ENCODE measurements at regions not wholly inside any gene's neighbourhood (a gene's known extent, or its start where the extent isn't known, plus 50 kb on each side); places are given as distances from the start of the nearest gene placed in this dataset.
"Not testable (repeated sequence)": the region's sequence is repeated elsewhere in the genome, so short reads cannot be mapped to it uniquely, and the experiment has no call there.

DNA sequence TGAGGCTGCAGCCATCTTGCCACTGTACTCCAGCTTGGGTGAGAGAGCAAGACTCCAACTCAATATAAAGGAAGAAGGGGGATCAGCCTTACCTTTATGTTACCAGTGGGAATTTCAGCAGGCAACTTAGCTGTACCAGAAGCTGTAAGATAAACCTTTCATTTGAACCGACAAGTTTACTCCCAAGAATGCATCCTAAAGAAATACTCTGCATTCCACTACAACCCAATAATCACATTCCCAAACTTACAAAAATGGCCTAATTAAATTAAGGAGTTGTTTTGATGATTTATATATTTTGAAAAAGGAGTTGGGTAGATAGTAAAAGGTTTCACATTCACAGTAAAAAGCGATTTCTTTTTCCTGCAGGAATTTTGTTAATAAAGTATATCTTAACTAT lies 241.4 kb downstream of the TTC8 start:
- DNase-seq (ENCODE audit: low read depth in 2 of 2) = no peak

DNA sequence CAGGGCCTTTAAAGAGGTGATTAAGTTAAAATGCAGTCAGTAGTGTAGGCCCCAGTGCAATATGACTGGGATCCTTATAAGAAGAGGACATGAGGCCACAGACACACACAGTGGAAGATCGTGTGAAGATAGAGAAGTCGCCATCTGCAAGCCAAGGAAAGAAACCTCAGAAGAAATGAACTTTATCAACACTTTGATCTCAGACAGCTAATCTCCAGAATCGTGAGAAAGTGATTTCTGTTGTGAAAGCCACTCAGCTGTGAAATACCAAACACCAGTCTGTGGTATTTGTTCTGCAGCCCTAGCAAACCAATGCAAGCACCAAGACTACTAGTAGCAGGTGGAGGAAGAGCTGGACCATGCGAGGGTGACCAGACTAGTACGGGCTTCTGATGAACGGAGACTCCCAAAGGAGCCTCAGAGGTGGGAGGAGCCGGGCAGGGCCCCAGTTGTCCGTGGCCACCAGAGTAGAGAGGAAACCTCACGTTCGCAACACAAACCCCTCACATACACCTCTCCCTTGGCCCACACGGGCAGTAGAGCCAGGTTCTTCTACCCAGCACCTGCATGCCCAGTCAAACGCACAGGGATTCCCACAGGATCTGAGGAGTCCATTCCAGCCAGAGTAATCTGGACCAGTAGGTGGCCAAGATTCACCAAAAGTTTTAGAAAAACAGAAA lies 243.0 kb downstream of the TTC8 start:
- no peak for DNase-seq (ENCODE audit: low read depth in 2 of 2)

DNA sequence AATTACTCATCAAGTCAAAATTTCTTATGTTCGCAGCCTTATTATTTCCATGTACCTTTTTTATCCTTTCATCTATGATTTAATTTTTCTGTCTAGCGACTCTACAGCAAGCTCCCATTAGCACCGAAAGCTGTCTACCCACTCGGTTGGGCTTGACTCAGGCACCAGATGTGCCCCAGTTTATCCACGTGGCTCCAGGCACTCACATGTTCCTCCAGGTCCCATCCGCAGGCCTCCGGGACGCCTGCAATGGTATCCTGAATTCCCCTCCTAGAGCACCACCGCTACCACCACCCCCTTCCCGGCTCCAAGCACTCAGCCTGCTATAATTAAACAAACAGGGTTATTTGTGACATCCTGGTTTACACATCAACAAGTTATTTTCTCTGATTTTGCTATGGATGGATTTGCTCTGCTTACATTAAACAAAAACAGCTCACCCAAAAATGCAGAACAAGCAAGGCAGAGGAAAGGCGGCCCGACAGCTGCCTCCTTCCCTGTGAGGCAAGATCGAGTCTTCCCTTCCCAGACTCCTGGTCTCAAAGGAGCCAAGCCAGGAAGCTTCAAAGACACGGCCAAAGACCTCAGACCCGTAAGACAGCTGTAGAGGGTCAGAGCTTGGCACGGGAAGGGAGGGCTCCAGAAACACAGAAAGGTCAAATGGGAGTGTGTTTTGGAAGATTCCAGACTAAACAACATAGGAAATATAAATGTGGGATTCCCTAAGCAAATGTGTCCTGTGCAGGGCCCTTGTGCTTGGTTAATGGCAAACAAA lies 253.8 kb downstream of the TTC8 start:
- no peak for DNase-seq (ENCODE audit: low read depth in 2 of 2)

DNA sequence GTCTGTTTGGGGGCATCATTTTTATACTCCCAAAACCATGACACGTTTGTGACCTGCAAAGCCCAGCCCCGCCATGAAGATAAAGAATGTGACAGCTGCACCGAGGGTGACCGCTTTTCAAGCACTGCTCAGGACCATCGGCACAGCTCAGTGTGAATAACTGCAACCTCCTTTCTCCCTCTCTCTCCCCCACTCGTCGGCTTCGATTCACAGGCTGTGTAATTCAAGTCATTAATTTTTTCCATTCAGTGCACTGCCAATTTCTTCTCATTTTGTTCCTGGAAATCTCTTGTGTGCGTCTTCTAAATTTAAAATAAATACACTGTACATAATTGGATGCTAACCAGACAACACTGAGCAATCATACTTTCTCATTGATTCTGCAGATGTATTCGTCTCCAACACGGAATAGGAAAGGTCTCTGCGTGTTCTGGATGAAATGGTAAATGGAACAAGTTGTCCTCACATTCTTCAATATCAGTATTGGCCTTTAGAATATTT lies 260.8 kb downstream of the TTC8 start:
- no peak for DNase-seq (ENCODE audit: low read depth in 2 of 2)

DNA sequence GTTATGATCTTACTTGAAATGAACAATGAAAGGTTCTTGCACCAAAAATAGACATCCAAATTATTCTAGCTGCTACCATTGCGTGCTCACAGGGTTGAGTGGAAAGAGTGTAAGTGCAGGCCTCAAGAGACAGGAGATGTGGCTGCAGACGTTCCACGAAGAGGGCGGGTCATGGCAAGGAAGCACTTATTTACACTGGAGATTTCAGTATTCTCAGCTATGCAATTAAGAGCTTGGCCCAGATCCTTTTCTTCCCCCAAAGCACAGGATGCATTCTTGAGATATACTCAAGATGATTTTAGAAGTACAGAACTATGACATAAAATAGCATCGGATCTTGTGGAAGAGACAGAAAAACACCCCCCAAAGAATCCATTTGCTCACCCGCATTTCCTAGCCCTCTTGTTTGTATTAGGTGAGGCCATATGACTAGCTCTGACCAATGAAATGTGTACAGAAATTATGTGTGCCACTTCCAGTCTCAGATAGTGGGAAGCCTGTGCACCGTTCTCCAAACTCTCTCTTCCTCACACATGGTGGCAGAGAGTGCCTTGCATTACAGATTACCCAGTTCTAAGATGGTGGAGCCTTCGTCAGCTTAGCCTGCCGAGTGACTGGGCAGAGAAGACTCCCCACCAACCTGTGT lies 261.4 kb downstream of the TTC8 start:
- DNase-seq (ENCODE audit: low read depth in 2 of 2) = peak in 1 of 2 experiments; percentile 15

DNA sequence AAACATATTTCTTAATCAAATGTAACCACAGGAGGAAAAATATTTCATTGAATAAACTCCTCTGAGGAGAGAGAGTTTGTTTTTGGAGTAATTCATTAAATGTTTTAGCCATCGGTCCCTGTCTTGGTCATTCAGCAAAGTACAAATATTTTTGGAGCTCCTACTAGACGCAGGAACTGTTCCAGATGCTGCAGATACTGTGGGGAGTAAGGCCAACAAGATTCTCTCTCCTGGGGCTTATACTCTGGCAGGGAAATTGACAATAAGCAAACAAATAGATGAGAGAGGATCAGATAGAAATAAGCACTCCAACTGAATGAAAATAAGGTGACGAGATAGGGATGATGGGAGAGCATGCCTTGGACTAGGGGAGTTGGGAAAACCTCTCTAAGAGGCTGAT lies 264.1 kb downstream of the TTC8 start:
- DNase-seq (ENCODE audit: low read depth in 2 of 2) = no peak

DNA sequence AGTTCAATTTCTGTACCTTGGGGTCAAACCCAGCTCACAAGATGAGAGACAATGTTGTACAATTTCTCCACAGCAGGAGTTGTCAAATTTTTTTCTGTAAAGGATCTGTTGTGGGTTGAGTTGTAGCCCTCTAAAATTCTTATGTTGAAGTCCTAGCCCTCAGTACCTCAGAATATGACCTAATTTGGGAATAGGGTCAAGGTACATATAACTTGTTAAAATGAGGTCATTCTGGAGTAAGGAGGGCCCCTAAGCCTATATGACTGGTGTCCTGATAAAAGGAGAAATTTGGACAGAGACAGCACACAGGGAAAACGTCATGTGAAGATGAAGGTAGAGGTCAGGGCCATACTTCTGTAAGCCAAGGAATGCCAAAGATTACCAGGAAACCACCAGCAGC lies 264.9 kb downstream of the TTC8 start:
- DNase-seq (ENCODE audit: low read depth in 2 of 2) = no peak

DNA sequence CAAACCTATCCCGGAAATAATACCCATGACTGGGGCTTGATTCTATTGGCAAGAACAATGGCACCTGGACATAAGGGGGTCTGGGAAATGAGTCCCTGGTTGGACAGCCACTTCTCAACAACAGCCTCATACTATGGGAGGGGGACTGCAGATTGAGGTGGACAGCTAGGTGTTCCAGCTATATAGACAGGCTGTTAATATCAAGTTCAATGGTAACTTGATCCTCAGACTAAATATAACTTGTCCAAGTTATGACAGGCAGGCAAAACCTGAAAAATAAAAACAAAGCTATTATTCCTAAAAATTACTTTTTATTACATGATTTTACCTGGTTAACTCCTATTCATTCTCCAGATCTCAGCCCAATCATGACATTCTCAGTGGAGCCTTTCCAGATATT lies 267.3 kb downstream of the TTC8 start:
- DNase-seq (ENCODE audit: low read depth in 2 of 2) = no peak

DNA sequence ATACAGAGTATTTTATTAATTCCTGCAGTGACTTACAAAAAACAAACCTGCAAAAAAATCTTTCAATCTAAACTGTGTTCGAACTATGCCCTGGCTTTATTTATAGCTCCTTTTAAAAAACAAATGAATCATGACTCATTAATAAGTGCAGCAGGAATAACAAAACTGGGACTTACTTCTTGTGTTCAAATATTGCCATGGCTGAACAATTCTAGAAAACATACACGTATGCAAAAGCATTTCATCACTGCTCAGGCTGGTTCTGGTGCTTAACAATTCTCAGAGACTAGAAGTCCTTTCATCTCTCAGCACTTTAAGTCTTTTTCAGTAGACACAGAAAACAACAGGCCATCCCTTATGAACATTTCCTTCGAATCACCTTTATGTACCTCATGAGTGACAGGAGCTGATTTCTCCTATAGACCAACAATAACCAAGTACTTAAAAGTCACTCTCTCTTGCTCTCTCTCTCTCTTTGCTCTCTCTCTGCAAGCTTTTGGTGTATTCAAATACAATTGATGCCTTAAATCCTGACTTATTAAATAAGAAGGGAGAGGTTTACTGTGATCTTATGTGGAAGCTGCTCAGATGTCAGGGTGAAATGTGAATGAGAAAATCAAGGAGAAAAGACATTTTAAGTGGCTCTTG lies 268.8 kb downstream of the TTC8 start:
- DNase-seq (ENCODE audit: low read depth in 2 of 2) = no peak

DNA sequence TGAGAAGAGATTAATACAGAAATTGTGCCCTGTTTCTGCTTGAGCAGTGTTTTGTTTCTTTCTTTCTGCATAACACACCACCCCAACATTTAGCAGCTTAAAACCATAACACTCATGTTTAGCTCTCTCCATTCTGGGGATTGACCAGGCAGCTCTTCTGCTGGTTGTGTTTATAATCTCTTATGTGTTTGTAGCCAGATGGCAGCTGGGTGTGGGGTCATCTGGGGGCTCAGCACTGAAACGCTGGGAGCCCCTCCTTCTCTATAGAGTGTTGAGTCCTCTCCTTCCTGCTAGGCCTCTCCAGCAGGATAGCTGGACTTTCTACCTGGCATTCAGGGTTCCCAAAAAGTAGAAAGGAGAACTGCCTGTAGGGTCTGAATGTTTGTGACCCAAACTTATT lies 270.6 kb downstream of the TTC8 start:
- DNase-seq (ENCODE audit: low read depth in 2 of 2) = no peak

DNA sequence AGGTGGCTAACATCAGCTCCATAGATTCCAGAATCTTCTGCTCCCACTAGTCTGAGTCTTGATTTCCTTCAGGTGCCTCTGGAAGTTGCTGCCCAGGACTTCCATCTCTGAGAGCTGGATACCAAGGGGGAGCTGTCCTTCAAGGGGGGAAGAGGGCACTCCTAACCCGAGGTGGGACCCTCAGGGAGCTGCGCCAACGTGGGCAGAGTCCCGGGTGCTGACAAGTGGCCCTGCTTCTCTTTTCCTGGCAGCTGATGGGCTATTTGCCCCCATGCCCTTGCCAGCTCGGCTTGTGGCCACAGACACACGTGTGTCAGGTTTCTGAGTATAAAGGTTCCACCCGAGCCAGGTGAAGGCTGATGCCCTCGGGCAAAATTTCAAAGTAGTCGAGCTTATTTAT lies 272.5 kb downstream of the TTC8 start:
- no peak for DNase-seq (ENCODE audit: low read depth in 2 of 2)

DNA sequence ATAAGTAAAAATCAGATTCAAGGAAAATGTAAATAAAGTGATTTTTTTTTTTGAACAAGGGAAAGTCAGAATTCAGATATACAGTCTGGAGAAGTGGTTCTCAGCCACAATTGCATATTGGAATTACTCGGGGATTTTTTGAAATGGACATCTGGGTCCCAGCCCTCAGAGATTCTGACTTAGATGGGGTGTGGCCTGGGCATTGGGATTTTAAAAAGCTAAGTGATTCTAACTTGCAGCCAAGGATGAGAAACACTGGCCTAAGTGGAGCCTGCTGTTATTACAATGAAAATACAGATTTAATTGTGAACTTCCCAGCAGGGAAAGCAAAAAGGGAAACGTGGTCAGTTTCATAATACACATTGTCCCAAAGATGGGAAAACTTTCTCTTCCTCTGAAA lies 273.8 kb downstream of the TTC8 start:
- no peak for DNase-seq (ENCODE audit: low read depth in 2 of 2)

DNA sequence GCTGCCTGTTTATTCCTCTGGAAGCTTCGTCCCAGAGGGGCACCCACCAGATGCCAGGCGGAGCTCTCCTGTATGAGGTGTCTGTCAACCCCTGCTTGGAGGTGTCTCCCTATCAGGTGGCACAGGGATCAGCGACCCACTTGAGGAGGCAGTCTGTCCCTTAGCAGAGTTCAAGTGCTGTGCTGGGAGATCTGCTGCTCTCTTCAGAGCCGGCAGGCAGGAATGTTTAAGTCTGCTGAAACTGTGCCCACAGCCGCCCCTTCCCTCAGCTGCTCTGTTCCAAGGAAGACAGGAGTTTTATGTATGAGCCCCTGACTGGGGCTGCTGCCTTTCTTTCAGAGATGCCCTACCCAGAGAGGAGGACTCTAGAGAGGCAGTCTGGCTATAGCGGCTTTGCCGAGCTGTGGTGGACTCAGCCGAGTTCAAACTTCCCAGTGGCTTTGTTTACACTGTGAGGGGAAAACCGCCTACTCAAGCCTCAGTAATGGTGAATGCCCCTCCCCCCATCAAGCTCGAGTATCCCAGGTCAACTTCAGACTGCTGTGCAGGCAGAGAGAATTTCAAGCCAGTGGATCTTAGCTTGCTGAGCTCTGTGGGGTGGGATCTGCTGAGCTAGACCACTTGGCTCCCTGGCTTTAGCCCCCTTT lies 279.8 kb downstream of the TTC8 start:
- DNase-seq (ENCODE audit: low read depth in 2 of 2) = not testable (repeated sequence)

DNA sequence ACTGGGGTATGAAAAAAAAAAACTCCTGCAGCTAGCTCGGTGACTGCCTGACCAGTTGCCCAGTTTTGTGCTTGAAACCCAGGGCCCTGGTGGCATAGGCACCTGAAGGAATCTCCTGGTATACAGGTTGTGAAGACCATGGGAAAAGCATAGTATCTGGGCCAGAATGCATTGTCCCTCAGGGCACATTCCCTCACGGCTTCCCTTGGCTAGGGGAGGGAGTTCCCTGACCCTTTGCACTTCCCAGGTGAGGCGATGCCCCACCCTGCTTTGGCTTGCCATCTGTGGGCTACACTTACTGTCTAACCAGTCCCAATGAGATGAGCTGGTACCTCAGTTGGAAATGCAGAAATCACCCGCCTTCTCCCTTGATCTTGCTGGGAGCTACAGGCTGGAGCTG lies 280.4 kb downstream of the TTC8 start:
- DNase-seq (ENCODE audit: low read depth in 2 of 2) = not testable (repeated sequence)
